Right lobe of liver (tissue), 4 donors: ENCODE measurements at regions not wholly inside any gene's neighbourhood (a gene's known extent, or its start where the extent isn't known, plus 50 kb on each side); places are given as distances from the start of the nearest gene placed in this dataset.

Experiments used
- POLR2A ChIP-seq: fragments of 450-650 bp; IDR thresholded peaks from one replicate; pipeline ENCODE4 v1.6.1; 2017; ENCODE audit warnings: antibody characterized with exemption, mild to moderate bottlenecking
- TF ChIP-seq, protein P1 (sequence below), 4 donors: fragments of 200-600 bp in 3 of 4; fragments of 450-650 bp in 1 of 4; IDR thresholded peaks; one replicate each; pipeline versions ENCODE4 v1.5.1 to v1.8.0; 2016 to 2022; ENCODE audit warnings: antibody characterized with exemption in 4 of 4, mild to moderate bottlenecking in 2 of 4
- donor health status: DM: no; HTN: no; CAD: no.
- donor health status: DM: no; HTN: no; CAD: no.
- donor health status: DM: no; HTN: yes; CAD: no.

DNA sequence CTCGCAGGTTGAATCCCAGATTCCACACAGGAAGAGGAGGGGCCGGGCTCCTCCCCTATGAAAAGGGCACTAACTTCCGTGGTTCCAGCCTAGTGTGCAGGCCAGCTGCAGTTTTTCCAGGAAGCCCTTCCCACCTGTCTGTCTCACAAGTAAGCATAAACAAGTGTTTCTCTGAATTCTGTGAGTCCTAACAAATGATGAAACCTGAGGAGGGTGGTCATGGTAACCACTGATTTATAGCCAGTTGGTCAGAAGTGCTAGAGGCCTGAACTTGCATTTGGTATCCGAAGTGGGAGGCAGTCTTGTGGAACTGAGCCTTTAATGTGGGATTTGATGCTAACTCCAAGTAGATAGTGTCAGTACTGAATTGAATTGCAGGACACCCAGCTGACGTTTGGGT lies 54.7 kb upstream of the STEAP4 start:
- TF ChIP-seq, protein P1, sequence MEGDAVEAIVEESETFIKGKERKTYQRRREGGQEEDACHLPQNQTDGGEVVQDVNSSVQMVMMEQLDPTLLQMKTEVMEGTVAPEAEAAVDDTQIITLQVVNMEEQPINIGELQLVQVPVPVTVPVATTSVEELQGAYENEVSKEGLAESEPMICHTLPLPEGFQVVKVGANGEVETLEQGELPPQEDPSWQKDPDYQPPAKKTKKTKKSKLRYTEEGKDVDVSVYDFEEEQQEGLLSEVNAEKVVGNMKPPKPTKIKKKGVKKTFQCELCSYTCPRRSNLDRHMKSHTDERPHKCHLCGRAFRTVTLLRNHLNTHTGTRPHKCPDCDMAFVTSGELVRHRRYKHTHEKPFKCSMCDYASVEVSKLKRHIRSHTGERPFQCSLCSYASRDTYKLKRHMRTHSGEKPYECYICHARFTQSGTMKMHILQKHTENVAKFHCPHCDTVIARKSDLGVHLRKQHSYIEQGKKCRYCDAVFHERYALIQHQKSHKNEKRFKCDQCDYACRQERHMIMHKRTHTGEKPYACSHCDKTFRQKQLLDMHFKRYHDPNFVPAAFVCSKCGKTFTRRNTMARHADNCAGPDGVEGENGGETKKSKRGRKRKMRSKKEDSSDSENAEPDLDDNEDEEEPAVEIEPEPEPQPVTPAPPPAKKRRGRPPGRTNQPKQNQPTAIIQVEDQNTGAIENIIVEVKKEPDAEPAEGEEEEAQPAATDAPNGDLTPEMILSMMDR (IDR thresholded peaks at IDR 0.05), result no peak
- TF ChIP-seq POLR2A, result no peak
